ENCODE measurements at regions not wholly inside any gene's neighbourhood (a gene's known extent, or its start where the extent isn't known, plus 50 kb on each side); places are given as distances from the start of the nearest gene placed in this dataset.

DNA sequence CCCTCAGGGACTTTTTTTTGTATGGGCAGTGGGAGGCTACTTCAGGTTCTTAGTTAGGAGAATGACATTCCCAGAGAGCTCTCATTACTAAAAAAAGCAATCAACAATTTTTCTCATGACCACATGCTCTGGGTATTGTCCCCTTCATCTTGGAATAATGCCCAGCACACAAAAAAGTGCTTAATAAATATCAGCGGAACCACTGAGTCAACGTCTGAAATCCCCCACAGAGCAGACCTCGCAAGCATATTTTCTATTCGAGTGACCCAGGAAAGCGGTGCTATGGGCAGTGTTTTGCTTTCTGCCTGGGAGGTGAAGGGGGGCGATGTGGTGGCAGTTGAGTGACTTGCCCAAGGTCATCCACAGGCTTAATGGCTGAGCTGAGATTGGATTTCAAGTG is 493.4 kb upstream of the ZMIZ1 start:
- no peak for FAIRE-seq

- no peak for FAIRE-seq
Observed at GRCh38 chr10:78576276-78576675, 492.5 kb upstream of the ZMIZ1 start.

- no peak for FAIRE-seq
Observed at GRCh38 chr10:78577712-78578111, 491.1 kb upstream of the ZMIZ1 start.

DNA sequence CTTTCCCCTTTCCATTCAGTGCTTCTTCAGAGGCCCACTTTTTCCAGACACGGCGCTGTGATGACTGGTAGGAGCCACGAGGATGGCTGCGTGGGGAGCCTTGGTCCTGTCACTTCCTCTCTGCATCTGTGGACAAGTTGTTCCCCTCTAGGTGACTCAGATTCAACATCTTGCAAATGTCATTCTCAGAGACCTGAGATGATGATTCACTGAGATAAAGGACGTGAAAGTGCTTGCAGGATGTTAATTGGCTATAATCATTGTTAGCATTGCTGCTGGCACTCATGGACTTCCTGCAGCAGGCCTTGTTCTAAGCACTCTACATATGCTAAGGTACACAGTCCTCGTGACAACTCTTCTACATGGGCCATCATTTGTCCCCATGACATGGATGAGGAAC is 489.8 kb upstream of the ZMIZ1 start:
- FAIRE-seq: no peak

DNA sequence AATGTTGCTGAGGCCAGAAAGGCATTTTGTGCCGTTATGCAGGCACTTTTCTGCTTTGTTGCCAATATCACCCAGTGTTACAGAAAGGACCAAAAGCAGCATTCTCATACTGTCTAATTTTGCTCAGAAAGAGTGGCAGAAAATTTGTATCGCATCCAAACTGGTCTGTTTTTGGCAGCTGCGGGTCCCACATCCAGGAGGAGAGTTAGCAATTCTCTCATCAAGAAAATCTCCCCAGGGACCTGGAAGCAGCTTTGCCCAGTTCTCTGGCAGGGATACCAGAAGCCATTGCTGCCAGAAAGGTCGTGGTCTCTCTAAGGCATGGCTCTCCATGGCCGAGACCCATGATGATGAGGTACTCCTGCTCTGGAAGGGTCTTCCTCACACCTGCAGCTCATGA is 489.2 kb upstream of the ZMIZ1 start:
- FAIRE-seq: no peak

- no peak for FAIRE-seq
Observed at GRCh38 chr10:78579995-78580394, 488.8 kb upstream of the ZMIZ1 start.

DNA sequence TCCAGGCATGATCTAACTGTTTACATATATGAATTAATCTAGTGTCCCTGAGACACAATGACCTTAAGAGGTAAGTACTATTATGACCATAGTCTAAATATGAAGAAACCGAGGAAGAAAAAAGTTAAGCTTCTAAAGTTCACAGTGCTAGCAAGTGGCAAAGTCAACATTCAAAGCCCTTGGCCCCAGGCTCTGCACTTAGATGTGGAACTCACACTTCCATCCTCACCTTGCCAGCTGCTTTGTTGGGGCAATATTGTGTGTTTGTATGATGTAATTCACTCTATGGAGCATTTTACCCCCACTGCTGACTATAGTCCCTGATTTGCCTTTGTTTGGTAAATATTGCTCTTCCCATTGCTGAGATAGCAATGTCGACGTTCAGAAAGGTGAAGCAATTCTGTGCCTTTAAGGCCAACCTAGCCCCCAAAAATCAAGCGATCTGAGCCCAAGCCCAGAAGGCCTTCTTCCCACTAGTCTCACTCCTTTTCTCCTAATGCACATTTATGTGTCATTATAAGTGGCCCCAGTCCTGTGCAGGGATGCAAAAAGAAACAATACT is 487.6 kb upstream of the ZMIZ1 start:
- no peak for FAIRE-seq

GRCh38 chr10:78582540-78582939 is 486.2 kb upstream of the ZMIZ1 start:
- no peak for FAIRE-seq

GRCh38 chr10:78584266-78584665 is 484.5 kb upstream of the ZMIZ1 start:
- no peak for FAIRE-seq

- no peak for FAIRE-seq
Observed at GRCh38 chr10:78584681-78585080, 484.1 kb upstream of the ZMIZ1 start.

- FAIRE-seq: no peak
Observed at GRCh38 chr10:78585952-78586351, 482.8 kb upstream of the ZMIZ1 start.

- FAIRE-seq: no peak
Observed at GRCh38 chr10:78588194-78588811, 480.5 kb upstream of the ZMIZ1 start.

DNA sequence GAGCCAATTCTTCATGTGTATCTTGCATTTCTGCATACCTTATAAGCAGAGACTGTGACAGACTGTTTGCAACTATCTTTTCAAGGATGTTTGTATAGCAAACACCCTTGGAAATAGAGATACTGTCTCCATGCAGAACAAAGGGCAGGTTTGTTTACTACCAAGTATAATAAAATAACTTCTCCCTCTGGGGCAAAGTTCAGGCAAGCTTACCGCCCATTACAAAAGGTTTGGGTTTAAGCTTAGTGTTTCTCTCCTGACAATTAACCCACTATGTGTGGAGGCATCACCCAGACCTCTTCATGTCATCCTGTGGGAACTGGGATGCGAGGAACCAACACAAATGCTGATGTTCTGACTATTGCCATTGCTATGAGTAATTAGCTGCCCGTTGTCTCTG is 479.1 kb upstream of the ZMIZ1 start:
- FAIRE-seq: no peak

DNA sequence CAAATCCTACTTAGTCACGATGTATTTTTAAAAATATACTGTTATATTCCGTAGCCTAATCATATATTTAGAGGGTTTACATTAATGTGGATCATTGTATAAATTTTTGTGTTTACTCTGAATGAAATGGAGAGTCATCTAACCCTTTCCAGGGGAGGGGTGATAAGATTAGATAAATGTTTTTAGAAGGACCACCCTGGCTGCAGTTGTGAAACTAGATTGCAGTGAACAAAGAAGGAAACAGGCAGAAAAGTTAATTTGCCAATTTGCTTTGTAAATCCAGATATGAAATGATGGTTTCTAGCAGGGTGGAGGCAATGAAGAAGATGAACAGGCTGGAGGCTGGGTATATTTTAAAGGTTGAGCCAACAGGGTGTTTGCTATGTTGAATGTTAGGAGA is 477.7 kb upstream of the ZMIZ1 start:
- FAIRE-seq: no peak

- FAIRE-seq: no peak
Observed at GRCh38 chr10:78594559-78595268, 474.1 kb upstream of the ZMIZ1 start.

GRCh38 chr10:78595269-78595619 is 473.5 kb upstream of the ZMIZ1 start:
- no peak for FAIRE-seq

GRCh38 chr10:78596556-78596955 is 472.2 kb upstream of the ZMIZ1 start:
- no peak for FAIRE-seq

GRCh38 chr10:78597796-78598555 is 470.8 kb upstream of the ZMIZ1 start:
- FAIRE-seq: no peak

DNA sequence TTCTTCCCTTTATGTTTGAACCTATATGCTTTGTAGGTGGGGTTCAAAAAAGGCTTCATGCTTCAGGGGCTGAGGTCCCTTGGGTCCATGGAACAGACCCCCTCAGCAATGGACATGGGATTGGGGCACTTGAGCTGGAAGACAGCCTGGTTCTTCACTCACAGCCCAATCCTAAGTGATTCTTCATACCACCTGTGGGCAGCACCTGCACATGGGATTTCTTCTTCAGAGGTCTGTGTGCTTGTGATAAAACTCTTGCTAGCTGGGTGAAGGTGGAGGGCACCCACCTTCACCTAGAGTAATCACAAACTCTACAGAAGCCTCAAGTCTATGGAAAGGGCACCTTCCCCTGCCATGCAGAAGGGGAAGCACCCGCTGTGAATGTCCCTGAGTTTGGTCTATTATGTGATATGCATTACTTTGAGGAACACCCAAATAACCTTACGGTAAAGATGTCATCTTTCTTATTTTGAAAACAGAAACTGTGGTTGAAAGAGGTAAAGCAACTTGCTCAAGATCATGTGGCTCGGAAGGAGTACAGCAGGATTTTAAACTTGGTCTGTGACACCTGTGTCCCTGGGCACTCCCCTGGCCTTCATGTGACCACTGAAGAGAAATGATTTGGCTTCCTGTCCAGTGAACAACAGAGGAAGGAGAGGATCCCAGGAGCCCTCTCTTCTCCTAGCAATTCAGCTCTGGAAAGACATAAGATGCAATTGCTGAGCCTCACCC is 469.5 kb upstream of the ZMIZ1 start:
- no peak for FAIRE-seq

- FAIRE-seq: no peak
Observed at GRCh38 chr10:78600121-78600665, 468.6 kb upstream of the ZMIZ1 start.

- no peak for FAIRE-seq
Observed at GRCh38 chr10:78600740-78601139, 468.0 kb upstream of the ZMIZ1 start.

- FAIRE-seq: no peak
Observed at GRCh38 chr10:78602201-78602932, 466.4 kb upstream of the ZMIZ1 start.
